Ectodermal cell (in vitro differentiated cells): ENCODE measurements at regions not wholly inside any gene's neighbourhood (a gene's known extent, or its start where the extent isn't known, plus 50 kb on each side); places are given as distances from the start of the nearest gene placed in this dataset.
"Not testable (repeated sequence)": the region's sequence is repeated elsewhere in the genome, so short reads cannot be mapped to it uniquely, and the experiment has no call there.

ENCODE experiments used
- H3K27ac ChIP-seq: 2 replicates; pipeline ENCODE4 v1.7.0; 2013; ENCODE audit warnings: mild to moderate bottlenecking, low read depth, low read length; ENCODE audit not compliant: insufficient read depth, poor library complexity, severe bottlenecking
- H3K27me3 ChIP-seq: 2 replicates; pipeline ENCODE4 v1.7.0; 2013; ENCODE audit warnings: mild to moderate bottlenecking, low read length; ENCODE audit not compliant: insufficient read depth, control insufficient read depth, poor library complexity, severe bottlenecking
- H3K36me3 ChIP-seq: one replicate; pipeline ENCODE4 v1.7.0; 2013; ENCODE audit warnings: low read length; ENCODE audit not compliant: control insufficient read depth, insufficient read depth
- H3K4me1 ChIP-seq: one replicate; pipeline ENCODE4 v1.7.0; 2013; ENCODE audit warnings: low read length; ENCODE audit not compliant: control insufficient read depth, insufficient read depth
- H3K4me3 ChIP-seq: 2 replicates; pipeline ENCODE4 v1.7.0; 2013; ENCODE audit warnings: low read depth, low read length, control low read depth; ENCODE audit not compliant: insufficient read depth
- H3K9me3 ChIP-seq: 2 replicates; pipeline ENCODE4 v1.7.0; 2013; ENCODE audit warnings: mild to moderate bottlenecking, low read length, moderate library complexity; ENCODE audit not compliant: control insufficient read depth
- WGBS, 2 experiments: methylation state at CpG; one replicate each; pipeline ENCODE4 v1.1.7; 2013; ENCODE audit warnings: missing lambda C conversion rate in 2 of 2; 5-methylcytosine and 5-hydroxymethylcytosine counted together

DNA sequence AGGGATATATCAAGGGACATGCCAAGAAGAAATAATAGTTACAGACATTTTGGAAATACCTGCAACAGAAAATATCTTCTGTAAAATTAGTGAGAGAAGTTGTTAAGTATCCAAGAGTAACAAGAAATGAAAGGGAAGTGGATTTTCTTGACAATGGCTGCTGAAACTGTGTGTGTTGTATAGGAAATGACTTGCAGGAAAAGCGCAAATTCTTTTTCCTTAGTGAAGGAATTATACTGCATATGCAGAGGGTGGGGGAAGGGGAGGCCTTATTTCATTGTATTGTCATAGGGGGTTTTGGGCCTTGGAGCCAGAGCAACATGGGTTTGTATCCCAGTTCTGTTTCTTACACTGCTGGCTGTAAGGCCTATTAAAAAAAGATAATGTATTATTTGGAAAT, 84.4 kb upstream of the DDHD1 start:
- H3K4me3 ChIP-seq, result no peak overlapping the region
- no peak overlapping the region for H3K27ac ChIP-seq
- no peaks in the 10 kb centered on the region for H3K27me3 ChIP-seq
- H3K36me3 ChIP-seq, result no peaks in the 10 kb centered on the region
- no peaks in the 10 kb centered on the region for H3K9me3 ChIP-seq
- H3K4me1 ChIP-seq, result no peaks in the 10 kb centered on the region
- 89 to 97% methylated on average over 1 of the region's 1 CpG for WGBS, 2 experiments

DNA sequence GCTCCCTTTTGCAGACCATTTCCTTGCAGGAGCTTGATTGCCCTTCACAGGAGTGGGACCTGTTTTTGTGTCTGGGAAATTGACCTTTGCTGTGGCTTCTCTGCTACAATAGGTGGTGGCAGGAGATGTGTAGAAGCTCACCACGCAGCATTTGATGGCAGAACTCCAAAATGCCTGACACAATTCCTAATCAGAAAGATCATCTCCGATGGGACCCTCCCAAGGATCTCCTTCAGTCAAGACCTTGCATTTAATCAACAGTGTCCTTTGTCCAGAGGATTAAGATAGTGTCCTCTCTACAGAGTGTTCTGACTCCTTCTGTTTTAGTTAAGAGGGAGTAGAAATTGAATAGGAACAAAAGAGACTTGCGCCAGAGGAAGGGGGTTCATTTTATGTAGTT, 83.6 kb upstream of the DDHD1 start:
- Histone ChIP-seq H3K27me3 (no peaks in the 10 kb centered on the region), H3K9me3 (no peaks in the 10 kb centered on the region), H3K4me1 (no peaks in the 10 kb centered on the region), H3K36me3 (no peaks in the 10 kb centered on the region), H3K4me3 (no peak overlapping the region), H3K27ac (no peak overlapping the region)
- WGBS, 2 experiments, result 92 to 95% methylated on average over 3 of the region's 3 CpGs

DNA sequence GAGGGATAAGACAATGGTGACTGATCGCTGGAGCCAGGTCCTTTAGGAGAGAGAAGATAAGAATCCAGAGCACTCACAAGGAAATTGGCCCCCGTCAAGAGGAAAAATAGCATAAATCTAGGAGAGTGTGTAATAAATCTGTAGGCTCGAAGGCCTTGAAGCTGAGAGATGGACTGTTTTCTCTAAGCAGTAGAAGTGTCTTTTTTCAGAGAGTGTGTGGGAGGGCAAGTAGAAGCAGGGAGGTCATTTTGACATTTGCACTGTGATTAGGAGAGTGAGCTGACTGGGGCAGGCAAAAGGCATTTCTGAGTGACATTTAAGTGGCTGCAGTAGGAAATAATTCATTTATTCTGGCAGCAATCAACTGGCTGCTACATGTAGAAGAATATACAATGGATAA, 78.0 kb upstream of the DDHD1 start:
- no peaks in the 10 kb centered on the region for H3K36me3 ChIP-seq
- H3K4me1 ChIP-seq, result no peaks in the 10 kb centered on the region
- H3K27me3 ChIP-seq, result no peaks in the 10 kb centered on the region
- no peaks in the 10 kb centered on the region for H3K9me3 ChIP-seq
- 88 to 93% methylated on average over 3 of the region's 3 CpGs for WGBS, 2 experiments
- H3K4me3 ChIP-seq, result no peak overlapping the region
- no peak overlapping the region for H3K27ac ChIP-seq

DNA sequence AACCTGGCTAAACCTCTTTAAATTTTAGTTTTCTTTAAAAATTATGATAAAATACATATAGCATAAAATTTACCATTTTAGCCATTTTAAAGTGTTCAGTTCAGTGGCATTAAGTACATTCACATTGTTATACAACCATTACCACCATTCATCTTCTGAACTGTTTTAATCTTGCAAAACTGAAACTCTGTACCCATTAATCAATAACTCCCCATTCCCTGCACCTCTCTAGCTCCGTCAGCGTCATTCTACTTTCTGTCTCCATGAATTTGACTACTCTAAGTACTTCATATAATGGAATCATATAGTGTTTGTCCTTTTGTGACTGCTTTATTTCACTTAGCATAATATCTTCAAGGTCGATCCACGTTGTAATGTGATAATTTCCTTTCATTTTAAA, 75.8 kb upstream of the DDHD1 start:
- no peaks in the 10 kb centered on the region for H3K9me3 ChIP-seq
- no peak overlapping the region for H3K27ac ChIP-seq
- H3K4me1 ChIP-seq, result no peaks in the 10 kb centered on the region
- WGBS, 2 experiments, result 57 to 67% methylated on average over 2 to 4 of the region's 4 CpGs
- no peaks in the 10 kb centered on the region for H3K27me3 ChIP-seq
- H3K4me3 ChIP-seq, result no peak overlapping the region
- H3K36me3 ChIP-seq, result no peaks in the 10 kb centered on the region

DNA sequence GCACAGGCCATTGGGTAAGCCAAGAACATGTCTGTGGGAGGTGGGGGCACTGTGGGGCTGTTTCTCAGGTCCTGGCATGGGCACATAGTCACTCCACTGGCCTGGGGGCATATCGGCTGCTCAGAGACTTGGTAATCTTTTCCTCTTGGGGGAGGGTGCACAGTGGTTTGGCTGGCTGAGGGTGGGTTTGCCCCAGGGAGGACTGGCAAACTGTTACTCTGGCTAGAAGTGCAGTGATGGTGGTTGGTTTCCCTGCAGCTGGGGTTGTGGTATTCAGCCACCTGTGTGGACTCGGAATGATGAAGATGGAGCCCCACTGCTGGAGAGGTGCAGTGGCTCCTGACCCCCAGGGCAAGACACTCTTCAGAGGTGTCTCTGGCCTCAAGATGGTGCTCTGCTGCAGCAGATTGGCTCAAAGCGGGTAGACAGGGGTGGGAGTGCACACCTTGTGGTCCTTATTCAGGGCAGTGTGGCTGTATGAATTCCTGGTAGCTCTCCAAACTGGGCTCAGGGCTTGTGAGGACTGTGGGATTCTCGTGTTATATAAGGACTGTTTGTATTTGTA, 74.1 kb upstream of the DDHD1 start:
- Histone ChIP-seq H3K9me3 (no peaks in the 10 kb centered on the region), H3K27ac (no peak overlapping the region), H3K4me1 (no peaks in the 10 kb centered on the region), H3K27me3 (no peaks in the 10 kb centered on the region), H3K36me3 (no peaks in the 10 kb centered on the region), H3K4me3 (no peak overlapping the region)
- WGBS, 2 experiments, result 94 to 98% methylated on average over 4 of the region's 4 CpGs

DNA sequence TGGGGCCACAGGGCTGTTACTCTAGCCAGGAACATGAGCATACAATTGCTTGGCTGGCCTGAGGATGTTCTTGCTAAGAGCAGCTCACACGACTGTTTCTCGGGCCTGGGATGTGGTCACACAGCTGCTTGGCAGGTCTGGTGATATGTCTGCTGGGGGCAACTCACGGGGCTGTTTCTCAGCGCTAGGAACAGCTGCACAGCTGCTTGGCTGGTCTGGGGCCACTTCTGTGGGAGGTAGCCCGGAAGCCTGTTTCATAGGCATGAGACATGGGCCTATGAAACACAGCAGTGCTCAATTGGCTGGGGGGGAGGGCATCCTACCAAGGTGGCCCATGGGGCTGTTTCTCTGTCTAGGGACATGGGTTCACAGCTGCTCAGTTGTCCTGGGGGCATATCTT, 73.4 kb upstream of the DDHD1 start:
- Histone ChIP-seq H3K4me3 (no peak overlapping the region), H3K36me3 (no peaks in the 10 kb centered on the region), H3K27ac (no peak overlapping the region), H3K4me1 (no peaks in the 10 kb centered on the region), H3K27me3 (no peaks in the 10 kb centered on the region), H3K9me3 (no peaks in the 10 kb centered on the region)
- 95 to 96% methylated on average over 5 of the region's 5 CpGs for WGBS, 2 experiments

DNA sequence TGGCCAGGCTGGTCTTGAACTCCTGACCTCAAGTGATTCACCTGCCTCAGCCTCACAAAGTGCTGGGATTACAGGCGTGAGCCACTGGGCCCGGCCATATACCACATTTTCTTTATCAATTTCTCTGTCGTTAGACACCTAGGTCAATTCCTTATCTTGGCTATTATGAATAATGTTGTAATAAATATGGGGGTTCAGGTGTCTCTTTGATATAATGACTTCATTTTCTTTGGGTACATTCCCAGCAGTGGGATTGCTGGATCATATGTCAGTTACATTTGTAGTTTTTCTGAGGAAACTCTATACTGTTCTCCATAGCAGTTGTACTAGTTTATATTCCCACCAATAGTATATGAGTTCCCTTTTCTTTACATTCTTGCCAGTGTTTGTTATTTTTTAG, 67.8 kb upstream of the DDHD1 start:
- Histone ChIP-seq H3K36me3 (no peaks in the 10 kb centered on the region), H3K27me3 (no peaks in the 10 kb centered on the region), H3K27ac (no peak overlapping the region), H3K4me1 (no peaks in the 10 kb centered on the region), H3K9me3 (no peaks in the 10 kb centered on the region), H3K4me3 (no peak overlapping the region)
- 95 to 100% methylated on average over 2 of the region's 3 CpGs for WGBS, 2 experiments

DNA sequence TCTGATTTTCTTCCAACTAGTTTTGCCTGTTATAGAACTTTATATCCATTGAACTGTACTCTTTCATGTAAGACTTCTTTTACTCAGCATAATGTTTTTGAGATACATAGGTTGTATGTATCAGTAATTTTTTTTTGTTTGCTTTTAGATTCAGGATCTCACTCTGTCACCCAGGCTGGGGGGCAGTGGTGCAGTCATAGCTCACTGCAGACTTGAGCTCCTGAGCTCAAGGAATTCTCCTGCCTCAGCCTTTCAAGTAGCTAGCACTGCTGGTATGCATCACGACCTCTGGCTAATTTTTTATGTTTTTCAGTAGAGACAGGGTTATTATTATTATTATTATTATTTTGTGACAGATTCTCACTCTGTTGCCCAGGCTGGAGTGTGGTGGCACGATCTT, 65.0 kb upstream of the DDHD1 start:
- Histone ChIP-seq H3K36me3 (no peaks in the 10 kb centered on the region), H3K27me3 (no peaks in the 10 kb centered on the region), H3K4me3 (peak overlapping the region; percentile 51)

DNA sequence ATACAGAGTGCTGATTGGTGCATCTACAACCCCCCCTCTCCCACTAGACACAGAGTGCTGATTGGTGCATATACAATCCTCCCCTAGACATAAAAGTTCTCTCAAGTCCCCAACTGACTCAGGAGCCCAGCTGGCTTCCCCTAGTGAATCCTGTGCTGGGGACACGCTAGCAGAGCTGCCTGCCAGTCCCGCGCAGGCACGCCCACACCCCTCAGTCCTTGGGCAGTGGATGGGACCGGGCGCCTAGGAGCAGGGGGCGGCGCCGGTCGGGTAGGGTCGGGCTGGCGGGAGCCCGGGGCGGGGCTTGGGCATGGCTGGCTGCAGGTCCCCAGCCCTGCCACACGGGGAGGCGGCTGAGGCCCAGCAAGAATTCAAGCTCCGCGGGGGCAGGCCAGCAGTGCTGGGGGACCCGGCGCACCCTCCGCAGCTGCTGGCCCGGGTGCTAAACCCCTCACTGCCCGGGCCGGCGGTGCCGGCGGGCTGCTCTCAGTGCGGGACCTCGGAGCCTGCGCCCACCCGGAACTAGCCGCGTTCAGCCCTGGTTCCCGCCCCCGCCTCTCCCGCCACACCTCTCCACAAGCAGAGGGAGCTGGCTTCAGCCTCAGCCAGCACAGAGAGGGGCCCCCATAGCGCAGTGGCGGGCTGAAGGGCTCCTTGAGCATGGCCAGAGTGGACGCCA, 64.3 kb upstream of the DDHD1 start:
- Histone ChIP-seq H3K4me3 (peak overlapping the region; percentile 51), H3K27me3 (no peaks in the 10 kb centered on the region), H3K36me3 (no peaks in the 10 kb centered on the region), H3K9me3 (no peaks in the 10 kb centered on the region), H3K4me1 (no peaks in the 10 kb centered on the region), H3K27ac (no peak overlapping the region)
- WGBS, 2 experiments, result 1% methylated on average over 39 of the region's 39 CpGs

More for the DNA sequence above, 65.0 kb upstream of the DDHD1 start:
- 90 to 96% methylated on average over 1 to 2 of the region's 2 CpGs for WGBS, 2 experiments
- H3K9me3 ChIP-seq, result no peaks in the 10 kb centered on the region
- H3K27ac ChIP-seq, result no peak overlapping the region
- no peaks in the 10 kb centered on the region for H3K4me1 ChIP-seq

DNA sequence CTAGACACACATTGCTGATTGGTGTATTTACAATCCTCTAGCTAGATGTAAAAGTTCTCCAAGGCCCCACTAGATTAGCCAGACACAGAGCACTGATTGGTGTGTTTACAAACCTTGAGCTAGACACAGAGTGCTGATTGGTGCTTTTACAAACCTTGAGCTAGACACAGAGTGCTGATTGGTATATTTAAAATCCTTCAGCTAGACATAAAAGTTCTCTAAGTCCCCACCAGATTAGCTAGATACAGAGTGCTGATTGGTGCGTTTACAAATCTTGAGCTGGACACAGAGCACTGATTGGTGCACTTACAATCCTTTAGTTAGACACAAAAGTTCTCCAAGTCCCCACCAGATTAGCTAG, 63.8 kb upstream of the DDHD1 start:
- H3K4me1 ChIP-seq, H3K9me3 ChIP-seq, H3K27ac ChIP-seq, H3K27me3 ChIP-seq, H3K36me3 ChIP-seq: not testable (repeated sequence)
- peak overlapping the region; percentile 51 for H3K4me3 ChIP-seq
- WGBS, 2 experiments, result 98 to 100% methylated on average over 1 of the region's 1 CpG

DNA sequence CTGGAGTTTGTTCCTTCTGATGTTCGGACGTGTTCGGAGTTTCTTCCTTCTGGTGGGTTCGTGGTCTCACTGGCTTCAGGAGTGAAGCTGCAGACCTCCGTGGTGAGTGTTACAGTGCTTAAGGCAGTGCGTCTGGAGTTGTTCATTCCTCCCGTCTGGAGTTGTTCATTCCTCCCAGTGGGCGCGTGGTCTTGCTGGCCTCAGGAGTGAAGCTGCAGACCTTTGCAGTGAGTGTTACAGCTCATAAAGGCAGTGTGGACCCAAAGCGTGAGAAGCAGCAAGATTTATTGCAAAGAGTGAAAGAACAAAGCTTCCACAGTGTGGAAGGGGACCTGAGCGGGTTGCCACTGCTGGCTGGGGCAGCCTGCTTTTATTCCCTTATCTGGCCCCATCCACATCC, 63.4 kb upstream of the DDHD1 start:
- H3K36me3 ChIP-seq, H3K9me3 ChIP-seq, H3K4me1 ChIP-seq, H3K4me3 ChIP-seq, H3K27me3 ChIP-seq, H3K27ac ChIP-seq: not testable (repeated sequence)
- WGBS, 2 experiments, result 94 to 96% methylated on average over 11 of the region's 11 CpGs
